Activated CD8-positive, alpha-beta T cell treated with anti-CD3 and anti-CD28 coated beads for 36 hours (primary cell): ENCODE measurements at regions not wholly inside any gene's neighbourhood (a gene's known extent, or its start where the extent isn't known, plus 50 kb on each side); places are given as distances from the start of the nearest gene placed in this dataset.

ENCODE experiments used
- ATAC-seq: fragments of 200-7000 bp; cut with Tn5 transposase; one replicate; pipeline ENCODE4 v1.10.0; 2021; ENCODE audit warnings: mild to moderate bottlenecking, moderate library complexity
- CTCF ChIA-PET: fragments of 350-600 bp; sonication (Branson Sonifier 250); formaldehyde crosslinking; loops from one replicate; lab custom pipeline; 2021; ENCODE audit warnings: antibody characterized with exemption; lab: Charles Lee
- POLR2A ChIA-PET: fragments of 350-600 bp; sonication (Branson Sonifier 250); formaldehyde crosslinking; loops from one replicate; lab custom pipeline; 2021; ENCODE audit warnings: antibody characterized with exemption; lab: Charles Lee
- DNase-seq: peaks from one replicate; pipeline ENCODE4 v3.0.0-alpha.2; 2020
- H3K27ac Mint-ChIP-seq: one replicate; pipeline ENCODE4 v1.8.0; 2021; ENCODE audit warnings: mild to moderate bottlenecking, mixed read lengths
- H3K27me3 Mint-ChIP-seq: one replicate; pipeline ENCODE4 v1.8.0; 2021; ENCODE audit warnings: mixed read lengths
- H3K36me3 Mint-ChIP-seq: one replicate; pipeline ENCODE4 v1.8.0; 2021; ENCODE audit warnings: low read depth, mixed read lengths
- H3K4me1 Mint-ChIP-seq: one replicate; pipeline ENCODE4 v1.8.0; 2021; ENCODE audit warnings: low read depth, mixed read lengths
- H3K4me3 Mint-ChIP-seq: one replicate; pipeline ENCODE4 v1.8.0; 2021; ENCODE audit warnings: mild to moderate bottlenecking, moderate library complexity, mixed read lengths
- H3K9me3 Mint-ChIP-seq: one replicate; pipeline ENCODE4 v1.8.0; 2021; ENCODE audit warnings: mixed read lengths
- intact Hi-C: fragments of 100-400 bp; cut with micrococcal nuclease; formaldehyde crosslinking; loops from one replicate; pipeline ENCODE4 v1.10.0; 2022
- TF ChIP-seq, protein P1 (sequence below): fragments of 200-600 bp; IDR thresholded peaks from one replicate; pipeline ENCODE4 v1.8.0; 2022; ENCODE audit warnings: antibody characterized with exemption, mild to moderate bottlenecking

DNA sequence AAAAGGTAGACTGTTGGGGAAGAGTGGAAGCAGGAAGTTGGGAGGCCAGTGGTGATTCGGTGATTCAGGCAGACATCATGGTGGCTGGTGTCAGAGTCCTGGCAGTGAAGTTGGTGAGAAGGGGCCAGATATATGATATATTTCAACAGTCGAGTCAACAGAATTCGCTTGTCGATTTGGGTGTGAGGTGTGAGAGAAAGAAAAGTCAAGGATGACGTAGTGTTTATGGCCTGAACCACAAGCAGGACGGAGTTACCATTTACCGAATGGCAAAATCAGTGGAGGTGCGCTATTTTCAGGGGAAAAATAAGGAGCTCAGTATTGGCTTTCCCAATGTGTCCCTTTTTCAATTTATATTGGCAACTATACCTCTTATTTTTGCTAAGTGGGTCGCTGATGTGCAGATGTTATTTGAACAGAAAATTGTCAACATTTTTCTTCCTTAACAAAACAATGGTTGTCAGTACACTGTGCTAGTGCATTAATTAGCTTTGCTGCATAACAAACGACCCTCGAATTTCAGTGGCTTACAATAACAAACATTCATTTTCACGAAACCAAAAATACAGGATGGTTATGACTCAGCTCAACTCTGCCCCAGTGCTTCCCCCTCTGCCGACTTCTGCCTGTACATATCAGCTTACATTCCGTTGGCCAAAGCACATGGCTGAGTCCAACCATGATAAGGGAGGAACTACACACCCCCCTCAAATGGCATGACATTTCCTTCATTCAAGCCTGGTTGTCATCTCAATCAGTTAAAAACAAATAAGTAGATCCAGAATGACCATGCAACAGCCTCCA is 255.0 kb upstream of the ZFP64 start:
- TF ChIP-seq, protein P1, sequence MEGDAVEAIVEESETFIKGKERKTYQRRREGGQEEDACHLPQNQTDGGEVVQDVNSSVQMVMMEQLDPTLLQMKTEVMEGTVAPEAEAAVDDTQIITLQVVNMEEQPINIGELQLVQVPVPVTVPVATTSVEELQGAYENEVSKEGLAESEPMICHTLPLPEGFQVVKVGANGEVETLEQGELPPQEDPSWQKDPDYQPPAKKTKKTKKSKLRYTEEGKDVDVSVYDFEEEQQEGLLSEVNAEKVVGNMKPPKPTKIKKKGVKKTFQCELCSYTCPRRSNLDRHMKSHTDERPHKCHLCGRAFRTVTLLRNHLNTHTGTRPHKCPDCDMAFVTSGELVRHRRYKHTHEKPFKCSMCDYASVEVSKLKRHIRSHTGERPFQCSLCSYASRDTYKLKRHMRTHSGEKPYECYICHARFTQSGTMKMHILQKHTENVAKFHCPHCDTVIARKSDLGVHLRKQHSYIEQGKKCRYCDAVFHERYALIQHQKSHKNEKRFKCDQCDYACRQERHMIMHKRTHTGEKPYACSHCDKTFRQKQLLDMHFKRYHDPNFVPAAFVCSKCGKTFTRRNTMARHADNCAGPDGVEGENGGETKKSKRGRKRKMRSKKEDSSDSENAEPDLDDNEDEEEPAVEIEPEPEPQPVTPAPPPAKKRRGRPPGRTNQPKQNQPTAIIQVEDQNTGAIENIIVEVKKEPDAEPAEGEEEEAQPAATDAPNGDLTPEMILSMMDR = no peak
- no peaks in the 10 kb centered on the region for H3K9me3 Mint-ChIP-seq
- ATAC-seq (no peak), DNase-seq (no peak)
- no peaks in the 10 kb centered on the region for H3K27me3 Mint-ChIP-seq
- H3K27ac Mint-ChIP-seq = no peak overlapping the region
- no peaks in the 10 kb centered on the region for H3K36me3 Mint-ChIP-seq
- H3K4me1 Mint-ChIP-seq = no peaks in the 10 kb centered on the region
- CTCF ChIA-PET = no interaction called here
- no peak overlapping the region for H3K4me3 Mint-ChIP-seq
- intact Hi-C loops = no loop called here
- POLR2A ChIA-PET = no interaction called here

DNA sequence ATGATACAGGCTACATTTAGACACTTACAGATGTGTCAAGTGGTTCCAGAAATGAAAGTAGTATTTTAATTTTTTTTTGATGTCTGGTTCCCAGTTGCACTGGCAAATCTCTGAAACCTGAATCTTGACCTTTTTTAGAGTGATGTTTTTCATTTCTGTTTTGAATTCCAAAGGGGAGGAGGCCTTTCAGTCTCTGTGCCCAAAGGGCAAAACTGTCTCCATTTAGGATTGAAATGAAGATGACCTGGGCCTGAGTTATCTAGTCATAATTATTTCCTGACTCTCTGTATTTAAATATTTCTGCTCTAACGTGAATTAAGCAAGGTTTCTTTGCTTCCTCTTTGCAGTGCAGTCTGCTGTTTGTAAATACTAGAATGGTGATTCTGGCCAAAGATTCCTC is 252.9 kb upstream of the ZFP64 start:
- ATAC-seq (no peak), DNase-seq (no peak)
- Mint-ChIP-seq H3K4me1 (no peaks in the 10 kb centered on the region), H3K9me3 (no peaks in the 10 kb centered on the region), H3K27ac (no peak overlapping the region), H3K4me3 (no peak overlapping the region), H3K36me3 (no peaks in the 10 kb centered on the region), H3K27me3 (no peaks in the 10 kb centered on the region)
- intact Hi-C loops = no loop called here
- ChIA-PET POLR2A (no interaction called here), CTCF (no interaction called here)
- TF ChIP-seq, protein P1 = no peak

DNA sequence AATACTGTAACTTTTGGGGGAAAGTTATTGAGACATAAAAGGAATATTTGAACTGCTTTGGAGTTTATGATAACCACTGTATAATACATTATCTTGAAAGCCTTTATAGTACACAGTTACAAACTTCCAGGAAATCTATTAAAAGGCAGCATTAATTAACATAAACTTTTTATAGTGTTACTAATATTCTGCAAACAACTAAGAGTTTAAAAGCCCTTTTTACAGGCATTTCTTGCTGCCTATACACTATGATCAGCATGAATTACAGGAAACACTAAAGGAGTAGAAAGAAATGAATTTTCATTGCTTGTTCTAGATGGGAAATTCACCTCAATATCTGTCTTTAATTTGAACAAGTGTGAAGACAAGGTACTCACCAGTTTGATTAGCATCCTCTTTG is 252.3 kb upstream of the ZFP64 start:
- Mint-ChIP-seq H3K4me3 (no peak overlapping the region), H3K36me3 (no peaks in the 10 kb centered on the region), H3K27me3 (no peaks in the 10 kb centered on the region), H3K9me3 (no peaks in the 10 kb centered on the region), H3K4me1 (no peaks in the 10 kb centered on the region), H3K27ac (no peak overlapping the region)
- ChIA-PET CTCF (no interaction called here), POLR2A (no interaction called here)
- TF ChIP-seq, protein P1 = no peak
- intact Hi-C loops = no loop called here
- ATAC-seq (no peak), DNase-seq (no peak)

DNA sequence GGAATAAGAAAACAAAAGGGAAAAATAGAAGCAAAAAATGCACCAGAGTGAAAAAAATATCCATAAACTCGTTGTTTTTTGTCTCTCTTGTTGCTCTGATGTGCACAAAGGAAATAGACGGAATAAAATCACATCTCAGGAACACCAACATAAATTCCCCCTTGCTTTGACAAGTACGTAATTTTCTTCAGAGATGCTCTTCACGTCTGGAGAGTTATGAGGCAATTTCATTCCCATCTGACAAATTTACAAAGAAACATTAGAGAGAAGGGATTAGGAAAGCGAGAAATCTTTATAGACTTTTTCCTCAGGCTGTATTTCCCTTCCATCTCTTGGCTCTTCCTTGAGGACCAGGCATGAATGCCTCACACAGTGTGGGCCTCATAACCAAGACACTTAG is 250.1 kb upstream of the ZFP64 start:
- Mint-ChIP-seq H3K4me3 (no peak overlapping the region), H3K27me3 (no peaks in the 10 kb centered on the region), H3K9me3 (no peaks in the 10 kb centered on the region), H3K27ac (no peak overlapping the region), H3K36me3 (no peaks in the 10 kb centered on the region), H3K4me1 (peaks cover 2% of the 10 kb centered on the region)
- no peak for DNase-seq
- TF ChIP-seq, protein P1 = no peak
- POLR2A ChIA-PET = no interaction called here
- no peak for ATAC-seq
- intact Hi-C loops = no loop called here
- CTCF ChIA-PET = no interaction called here

DNA sequence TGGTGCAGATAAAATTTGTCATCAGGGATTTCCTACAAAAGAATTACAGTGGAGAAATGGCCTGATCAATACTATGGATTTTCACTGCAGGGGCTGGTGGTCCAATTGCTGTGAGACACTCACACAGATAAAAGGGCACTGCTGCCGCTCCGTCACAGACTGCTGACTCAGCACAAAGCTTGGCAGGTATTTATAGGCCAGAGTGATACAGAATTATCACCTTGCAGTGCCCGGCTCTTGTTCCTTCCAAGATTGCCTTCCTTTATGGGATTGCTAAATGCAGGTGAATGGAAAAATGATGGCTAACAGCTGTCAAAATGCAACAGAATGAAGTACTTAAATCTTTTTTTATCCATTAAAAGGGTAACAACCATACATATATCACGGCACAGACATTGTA is 247.8 kb upstream of the ZFP64 start:
- H3K36me3 Mint-ChIP-seq = no peaks in the 10 kb centered on the region
- TF ChIP-seq, protein P1 = no peak
- H3K27me3 Mint-ChIP-seq = no peaks in the 10 kb centered on the region
- intact Hi-C loops = no loop called here
- H3K4me3 Mint-ChIP-seq = no peak overlapping the region
- H3K27ac Mint-ChIP-seq = no peak overlapping the region
- H3K4me1 Mint-ChIP-seq = peaks cover 2% of the 10 kb centered on the region
- no peak for DNase-seq
- ChIA-PET POLR2A (no interaction called here), CTCF (interaction anchor here (1.4 kb wide), 1 partner anchor 22 kb away, joined by 3 read pairs; no protein-coding TSS in a partner anchor)
- no peaks in the 10 kb centered on the region for H3K9me3 Mint-ChIP-seq
- ATAC-seq = no peak
